ENCODE measurements at regions not wholly inside any gene's neighbourhood (a gene's known extent, or its start where the extent isn't known, plus 50 kb on each side); places are given as distances from the start of the nearest gene placed in this dataset.

GRCh38 chr16:54590836-54591235 is 304.2 kb upstream of the IRX3 start:
- TF ChIP-seq POLR2A (IDR thresholded peaks at IDR 0.05; ENCODE audit: low read length) (no peak), CTCF (IDR thresholded peaks at IDR 0.05) (no peak), MAX (IDR thresholded peaks at IDR 0.05) (no peak), SREBF2 (IDR thresholded peaks at IDR 0.05) (no peak), RAD21 (conservative IDR thresholded peaks at IDR 0.05 in 1 of 2, IDR thresholded peaks at IDR 0.05 in 1 of 2) (no peak), REST (IDR thresholded peaks at IDR 0.05) (no peak), MYC (IDR thresholded peaks at IDR 0.05; ENCODE audit: borderline replicate concordance, low read length) (no peak), POLR2AphosphoS2 (conservative IDR thresholded peaks at IDR 0.05; ENCODE audit: low read length) (no peak), CBX8 (IDR thresholded peaks at IDR 0.05) (no peak)

Data from A549 (cell line).